ENCODE measurements at regions not wholly inside any gene's neighbourhood (a gene's known extent, or its start where the extent isn't known, plus 50 kb on each side); places are given as distances from the start of the nearest gene placed in this dataset.
"Not testable (repeated sequence)": the region's sequence is repeated elsewhere in the genome, so short reads cannot be mapped to it uniquely, and the experiment has no call there.

DNA sequence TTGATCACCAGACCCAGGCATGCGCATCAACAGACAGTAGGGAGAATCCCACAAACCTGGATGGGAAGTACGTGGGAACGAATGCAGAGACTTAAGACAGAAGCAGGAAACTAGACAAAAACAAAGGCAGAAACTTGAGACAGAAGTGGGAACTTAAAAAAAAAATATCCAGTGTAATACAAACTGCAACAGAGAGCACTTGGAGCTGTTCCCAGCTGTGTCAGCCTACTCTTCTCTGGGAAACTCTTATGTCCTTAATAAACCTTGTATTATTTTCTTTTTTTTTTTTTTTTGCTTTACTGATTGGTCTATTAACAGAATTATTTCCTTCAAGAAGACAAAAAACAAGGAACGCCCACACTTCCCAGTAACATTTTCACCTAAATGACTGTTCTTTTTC, 1818.1 kb upstream of the RAG2 start:
- no peaks in the 10 kb centered on the region for H3K36me3 ChIP-seq
- H3K4me3 ChIP-seq = no peak overlapping the region
- H3K27ac ChIP-seq = no peak overlapping the region
- no peaks in the 10 kb centered on the region for H3K4me1 ChIP-seq (replicated peaks)
- peaks cover 5% of the 10 kb centered on the region; the same call in 1 of the 2 replicates for H3K9me3 ChIP-seq (replicated peaks)
- no peak for DNase-seq (ENCODE audit: low read depth in 1 of 2, low spot score in 2 of 2)
- no peaks in the 10 kb centered on the region for H3K27me3 ChIP-seq (replicated peaks)

DNA sequence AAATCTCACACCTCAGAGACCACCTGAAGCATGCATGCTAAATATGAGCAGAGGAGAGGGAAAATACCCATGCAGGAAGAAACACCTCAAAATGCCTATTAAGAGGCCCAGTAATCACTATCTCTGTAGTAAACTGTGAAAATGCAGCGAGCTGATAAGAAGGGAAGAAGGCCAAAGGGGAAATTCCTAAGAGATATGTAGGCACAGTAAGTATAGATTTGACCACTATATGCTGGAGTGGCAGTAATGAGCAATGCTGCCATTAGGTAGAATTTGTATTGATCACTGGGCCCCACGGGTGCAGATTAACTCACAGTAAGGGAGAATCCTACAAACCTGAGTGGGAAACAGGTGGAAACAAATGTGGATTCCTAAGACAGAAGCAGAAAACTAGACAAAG, 1813.1 kb upstream of the RAG2 start:
- Histone ChIP-seq H3K27ac (no peak overlapping the region), H3K36me3 (no peaks in the 10 kb centered on the region)

GRCh38 chr11:38402063-38402462, 1804.0 kb upstream of the RAG2 start:
- no peak overlapping the region for H3K27ac ChIP-seq
- H3K27me3 ChIP-seq (replicated peaks) = no peaks in the 10 kb centered on the region
- H3K4me3 ChIP-seq = no peak overlapping the region
- DNase-seq (ENCODE audit: low read depth in 1 of 2, low spot score in 2 of 2) = no peak
- H3K4me1 ChIP-seq (replicated peaks) = no peaks in the 10 kb centered on the region
- H3K36me3 ChIP-seq = no peaks in the 10 kb centered on the region
- no peaks in the 10 kb centered on the region for H3K9me3 ChIP-seq (replicated peaks)

More for the DNA sequence above, 1813.1 kb upstream of the RAG2 start:
- Histone ChIP-seq H3K9me3 (replicated peaks) (peaks cover 5% of the 10 kb centered on the region; the same call in 1 of the 2 replicates), H3K4me1 (replicated peaks) (no peaks in the 10 kb centered on the region), H3K27me3 (replicated peaks) (no peaks in the 10 kb centered on the region), H3K4me3 (no peak overlapping the region)
- no peak for DNase-seq (ENCODE audit: low read depth in 1 of 2, low spot score in 2 of 2)

GRCh38 chr11:38392176-38392575, 1794.1 kb upstream of the RAG2 start:
- Histone ChIP-seq H3K9me3 (replicated peaks) (no peaks in the 10 kb centered on the region), H3K36me3 (no peaks in the 10 kb centered on the region), H3K27me3 (replicated peaks) (no peaks in the 10 kb centered on the region), H3K27ac (no peak overlapping the region), H3K4me1 (replicated peaks) (no peaks in the 10 kb centered on the region), H3K4me3 (no peak overlapping the region)
- DNase-seq (ENCODE audit: low read depth in 1 of 2, low spot score in 2 of 2) = no peak

DNA sequence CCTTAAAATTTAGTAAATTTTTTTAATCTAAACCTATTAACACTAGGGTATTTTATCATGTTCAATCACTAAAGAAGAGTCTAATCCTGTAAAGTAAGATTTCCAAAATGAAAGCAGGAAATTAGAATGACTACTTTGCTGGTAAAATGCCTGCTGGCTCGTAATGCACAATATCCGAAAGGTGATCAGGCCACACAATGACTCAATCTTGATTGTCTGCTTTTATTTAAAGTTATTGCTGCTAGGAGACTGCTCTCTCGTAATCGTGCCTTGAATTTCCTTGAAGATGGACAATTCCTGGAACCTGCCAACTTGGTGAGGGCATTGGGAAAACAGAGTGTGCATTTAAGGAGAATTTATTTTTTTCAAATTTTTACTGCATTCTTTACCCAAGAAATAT, 1786.5 kb upstream of the RAG2 start:
- Histone ChIP-seq H3K4me3 (no peak overlapping the region), H3K4me1 (replicated peaks) (no peaks in the 10 kb centered on the region), H3K27me3 (replicated peaks) (no peaks in the 10 kb centered on the region), H3K36me3 (no peaks in the 10 kb centered on the region), H3K27ac (no peak overlapping the region), H3K9me3 (replicated peaks) (no peaks in the 10 kb centered on the region)
- no peak for DNase-seq (ENCODE audit: low read depth in 1 of 2, low spot score in 2 of 2)

- no peak for DNase-seq (ENCODE audit: low read depth in 1 of 2, low spot score in 2 of 2)
- H3K27ac ChIP-seq = no peak overlapping the region
- no peaks in the 10 kb centered on the region for H3K4me1 ChIP-seq (replicated peaks)
- H3K9me3 ChIP-seq (replicated peaks) = no peaks in the 10 kb centered on the region; the same call in 1 of the 2 replicates
- no peaks in the 10 kb centered on the region for H3K27me3 ChIP-seq (replicated peaks)
- H3K4me3 ChIP-seq = no peak overlapping the region
- no peaks in the 10 kb centered on the region for H3K36me3 ChIP-seq
Observed at GRCh38 chr11:38365274-38365673, 1767.2 kb upstream of the RAG2 start.

- no peak overlapping the region for H3K4me3 ChIP-seq
- H3K36me3 ChIP-seq = no peaks in the 10 kb centered on the region
- H3K27ac ChIP-seq = no peak overlapping the region
- H3K9me3 ChIP-seq (replicated peaks) = no peaks in the 10 kb centered on the region
- no peaks in the 10 kb centered on the region for H3K4me1 ChIP-seq (replicated peaks)
- no peaks in the 10 kb centered on the region for H3K27me3 ChIP-seq (replicated peaks)
- no peak for DNase-seq (ENCODE audit: low read depth in 1 of 2, low spot score in 2 of 2)
Observed at GRCh38 chr11:38356255-38356654, 1758.2 kb upstream of the RAG2 start.

- H3K4me3 ChIP-seq = no peak overlapping the region
- no peak for DNase-seq (ENCODE audit: low read depth in 1 of 2, low spot score in 2 of 2)
- no peaks in the 10 kb centered on the region for H3K9me3 ChIP-seq (replicated peaks)
- H3K27me3 ChIP-seq (replicated peaks) = no peaks in the 10 kb centered on the region
- H3K4me1 ChIP-seq (replicated peaks) = no peaks in the 10 kb centered on the region
- no peak overlapping the region for H3K27ac ChIP-seq
- H3K36me3 ChIP-seq = no peaks in the 10 kb centered on the region
Observed at GRCh38 chr11:38345286-38345685, 1747.2 kb upstream of the RAG2 start.

DNA sequence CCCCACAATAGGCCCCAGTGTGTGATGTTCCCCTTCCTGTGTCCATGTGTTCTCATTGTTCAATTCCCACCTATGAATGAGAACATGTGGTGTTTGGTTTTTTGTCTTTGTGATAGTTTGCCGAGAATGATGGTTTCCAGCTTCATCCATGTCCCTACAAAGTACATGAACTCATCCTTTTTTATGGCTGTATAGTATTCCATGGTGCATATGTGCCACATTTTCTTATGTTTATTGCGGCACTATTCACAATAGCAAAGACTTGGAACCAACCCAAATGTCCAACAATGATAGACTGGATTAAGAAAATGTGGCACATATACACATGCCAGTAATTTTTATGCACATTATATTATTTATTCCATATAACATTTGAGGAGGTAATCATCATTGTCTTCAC, 1743.6 kb upstream of the RAG2 start:
- not testable (repeated sequence) for H3K27ac ChIP-seq; H3K9me3 ChIP-seq (replicated peaks); H3K27me3 ChIP-seq (replicated peaks); H3K4me1 ChIP-seq (replicated peaks); DNase-seq (ENCODE audit: low read depth in 1 of 2, low spot score in 2 of 2); H3K4me3 ChIP-seq; H3K36me3 ChIP-seq

DNA sequence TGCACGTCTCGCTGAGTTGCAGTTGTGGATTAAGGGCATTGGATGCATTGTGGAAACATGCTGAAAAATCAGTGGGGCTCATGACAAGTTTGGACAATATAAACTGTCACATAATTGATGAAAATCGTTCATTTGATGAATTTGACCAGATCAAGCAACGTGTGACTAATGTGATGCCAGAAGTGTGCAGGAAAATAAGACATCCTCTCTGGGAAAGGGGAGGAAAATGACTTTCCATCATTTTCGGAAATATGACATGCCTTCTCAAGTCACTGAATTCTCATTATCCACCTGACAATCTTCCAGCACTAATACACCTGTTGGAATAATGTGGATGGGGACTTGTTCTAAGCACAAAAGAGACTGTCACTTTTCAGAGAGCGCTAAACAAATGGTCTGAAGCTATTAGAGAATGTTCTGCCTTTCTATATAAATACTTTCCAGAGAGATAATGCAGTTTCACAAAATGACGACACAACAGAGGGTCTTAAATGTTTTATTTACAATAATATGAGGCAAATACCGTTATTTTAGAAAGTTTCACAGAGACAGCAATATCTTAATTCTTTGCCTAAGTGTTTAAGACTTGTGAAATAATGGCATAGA, 1741.9 kb upstream of the RAG2 start:
- no peak for DNase-seq (ENCODE audit: low read depth in 1 of 2, low spot score in 2 of 2)
- Histone ChIP-seq H3K36me3 (no peaks in the 10 kb centered on the region), H3K9me3 (replicated peaks) (no peaks in the 10 kb centered on the region; the same call in 1 of the 2 replicates), H3K4me1 (replicated peaks) (no peaks in the 10 kb centered on the region), H3K4me3 (no peak overlapping the region), H3K27ac (no peak overlapping the region), H3K27me3 (replicated peaks) (no peaks in the 10 kb centered on the region)

DNA sequence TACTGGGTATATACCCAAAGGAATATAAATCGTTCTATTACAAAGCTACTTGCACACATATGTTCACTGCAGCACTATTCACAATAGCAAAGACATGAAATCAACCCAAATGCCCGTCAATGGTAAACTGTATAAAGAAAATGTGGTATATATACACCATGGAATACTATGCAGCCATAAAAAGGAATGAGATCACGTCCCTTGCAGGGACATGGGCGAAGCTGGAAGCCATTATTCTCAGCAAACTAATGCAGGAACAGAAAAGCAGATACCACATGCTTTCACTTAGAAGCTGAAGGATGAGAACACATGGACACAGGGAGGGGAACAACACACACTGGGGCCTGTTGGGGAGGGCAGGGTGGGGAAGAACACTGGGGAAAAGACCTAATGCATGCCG, 1740.0 kb upstream of the RAG2 start:
- DNase-seq (ENCODE audit: low read depth in 1 of 2, low spot score in 2 of 2); H3K9me3 ChIP-seq (replicated peaks); H3K27ac ChIP-seq; H3K27me3 ChIP-seq (replicated peaks); H3K4me1 ChIP-seq (replicated peaks); H3K36me3 ChIP-seq; H3K4me3 ChIP-seq: not testable (repeated sequence)

DNA sequence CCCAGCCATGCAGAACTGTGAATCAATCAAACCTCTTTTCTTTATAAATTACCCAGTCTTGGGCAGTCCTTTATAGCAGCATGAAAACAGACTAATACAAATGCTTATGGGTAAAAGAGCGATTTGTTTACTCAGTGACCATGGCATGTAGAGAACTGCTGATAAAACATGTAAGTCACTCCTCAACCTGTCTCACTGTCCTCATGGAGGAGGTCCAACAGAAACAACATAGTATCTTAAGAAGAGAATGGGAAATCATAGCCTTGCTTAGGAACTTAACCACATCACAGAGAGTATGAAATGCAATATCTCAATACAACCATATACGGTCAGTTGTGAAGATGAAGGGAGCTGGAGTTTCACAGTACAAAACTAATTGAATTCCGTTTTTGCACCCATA, 1734.0 kb upstream of the RAG2 start:
- Histone ChIP-seq H3K36me3 (no peaks in the 10 kb centered on the region), H3K9me3 (replicated peaks) (0 out of 2 replicates have a peak, but pooled peaks cover 3% of the 10 kb centered on the region), H3K4me1 (replicated peaks) (no peaks in the 10 kb centered on the region), H3K27me3 (replicated peaks) (no peaks in the 10 kb centered on the region), H3K4me3 (no peak overlapping the region), H3K27ac (no peak overlapping the region)
- DNase-seq (ENCODE audit: low read depth in 1 of 2, low spot score in 2 of 2) = no peak

- 0 out of 2 replicates have a peak, but pooled peaks cover 3% of the 10 kb centered on the region for H3K9me3 ChIP-seq (replicated peaks)
- H3K4me1 ChIP-seq (replicated peaks) = no peaks in the 10 kb centered on the region
- no peak overlapping the region for H3K4me3 ChIP-seq
- no peaks in the 10 kb centered on the region for H3K36me3 ChIP-seq
- no peak for DNase-seq (ENCODE audit: low read depth in 1 of 2, low spot score in 2 of 2)
- no peaks in the 10 kb centered on the region for H3K27me3 ChIP-seq (replicated peaks)
- no peak overlapping the region for H3K27ac ChIP-seq
Observed at GRCh38 chr11:38330578-38330977, 1732.5 kb upstream of the RAG2 start.

- Histone ChIP-seq H3K9me3 (replicated peaks) (no peaks in the 10 kb centered on the region), H3K27me3 (replicated peaks) (no peaks in the 10 kb centered on the region), H3K4me3 (no peak overlapping the region), H3K27ac (no peak overlapping the region), H3K4me1 (replicated peaks) (no peaks in the 10 kb centered on the region), H3K36me3 (no peaks in the 10 kb centered on the region)
- no peak for DNase-seq (ENCODE audit: low read depth in 1 of 2, low spot score in 2 of 2)
Observed at GRCh38 chr11:38323961-38324761, 1726.1 kb upstream of the RAG2 start.

All from SJSA1 (cell line).